ENCODE measurements at regions not wholly inside any gene's neighbourhood (a gene's known extent, or its start where the extent isn't known, plus 50 kb on each side); places are given as distances from the start of the nearest gene placed in this dataset.

GRCh38 chr14:76922584-76922983 lies 96.4 kb downstream of the LRRC74A start:
- no TSS peak for BruUV-seq (replicated peaks)
- H3K9me2 ChIP-seq (ENCODE audit: insufficient read depth) = no peaks in the 10 kb centered on the region
- no peak overlapping the region for H3K27ac ChIP-seq (ENCODE audit: low read depth, low read length)
- no peak overlapping the region for H3K4me3 ChIP-seq (replicated peaks in 1 of 2; ENCODE audit: low read depth in 1 of 2, low read length in 2 of 2)
- no peak overlapping the region for H3K4me2 ChIP-seq (ENCODE audit: low read length)
- TF ChIP-seq YY1 (IDR thresholded peaks at IDR 0.05; ENCODE audit: extremely low read depth, insufficient replicate concordance, low read depth, low read length) (no peak), POLR2A (IDR thresholded peaks at IDR 0.05; ENCODE audit: borderline replicate concordance, extremely low read depth, insufficient read depth, insufficient read length) (no peak), SIN3A (IDR thresholded peaks at IDR 0.05; ENCODE audit: low read depth) (no peak), EZH2 (IDR thresholded peaks at IDR 0.05) (no peak), POLR2AphosphoS5 (IDR thresholded peaks at IDR 0.05; ENCODE audit: low read depth, low read length) (no peak), CEBPB (IDR thresholded peaks at IDR 0.05; ENCODE audit: low read depth) (no peak), ZBTB33 (IDR thresholded peaks at IDR 0.05; ENCODE audit: extremely low read depth, insufficient replicate concordance, low read length) (no peak), SP1 (IDR thresholded peaks at IDR 0.05; ENCODE audit: low read depth) (no peak), SRF (IDR thresholded peaks at IDR 0.05; ENCODE audit: low read depth) (no peak), JUND (IDR thresholded peaks at IDR 0.05) (no peak), MAX (IDR thresholded peaks at IDR 0.05) (no peak), CBX3 (IDR thresholded peaks at IDR 0.05; ENCODE audit: low read depth) (no peak), RAD21 (IDR thresholded peaks at IDR 0.05; ENCODE audit: low read depth) (no peak)
- TF ChIP-seq, protein P1, sequence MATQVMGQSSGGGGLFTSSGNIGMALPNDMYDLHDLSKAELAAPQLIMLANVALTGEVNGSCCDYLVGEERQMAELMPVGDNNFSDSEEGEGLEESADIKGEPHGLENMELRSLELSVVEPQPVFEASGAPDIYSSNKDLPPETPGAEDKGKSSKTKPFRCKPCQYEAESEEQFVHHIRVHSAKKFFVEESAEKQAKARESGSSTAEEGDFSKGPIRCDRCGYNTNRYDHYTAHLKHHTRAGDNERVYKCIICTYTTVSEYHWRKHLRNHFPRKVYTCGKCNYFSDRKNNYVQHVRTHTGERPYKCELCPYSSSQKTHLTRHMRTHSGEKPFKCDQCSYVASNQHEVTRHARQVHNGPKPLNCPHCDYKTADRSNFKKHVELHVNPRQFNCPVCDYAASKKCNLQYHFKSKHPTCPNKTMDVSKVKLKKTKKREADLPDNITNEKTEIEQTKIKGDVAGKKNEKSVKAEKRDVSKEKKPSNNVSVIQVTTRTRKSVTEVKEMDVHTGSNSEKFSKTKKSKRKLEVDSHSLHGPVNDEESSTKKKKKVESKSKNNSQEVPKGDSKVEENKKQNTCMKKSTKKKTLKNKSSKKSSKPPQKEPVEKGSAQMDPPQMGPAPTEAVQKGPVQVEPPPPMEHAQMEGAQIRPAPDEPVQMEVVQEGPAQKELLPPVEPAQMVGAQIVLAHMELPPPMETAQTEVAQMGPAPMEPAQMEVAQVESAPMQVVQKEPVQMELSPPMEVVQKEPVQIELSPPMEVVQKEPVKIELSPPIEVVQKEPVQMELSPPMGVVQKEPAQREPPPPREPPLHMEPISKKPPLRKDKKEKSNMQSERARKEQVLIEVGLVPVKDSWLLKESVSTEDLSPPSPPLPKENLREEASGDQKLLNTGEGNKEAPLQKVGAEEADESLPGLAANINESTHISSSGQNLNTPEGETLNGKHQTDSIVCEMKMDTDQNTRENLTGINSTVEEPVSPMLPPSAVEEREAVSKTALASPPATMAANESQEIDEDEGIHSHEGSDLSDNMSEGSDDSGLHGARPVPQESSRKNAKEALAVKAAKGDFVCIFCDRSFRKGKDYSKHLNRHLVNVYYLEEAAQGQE (IDR thresholded peaks at IDR 0.05; ENCODE audit: low read depth) = no peak
- ChIA-PET RAD21 (ENCODE audit: low non-redundant PET in 1 of 2, low total read pairs in 2 of 2, uncharacterized antibody in 2 of 2, unreplicated experiment in 2 of 2) (no interaction called here), CTCF (interaction anchor here (1.2 kb wide), 1 partner anchor 10 kb away, joined by 3 read pairs; no protein-coding TSS in a partner anchor), POLR2A (interaction anchor here (1.0 kb wide), 1 partner anchor 31 kb away, joined by 4 read pairs; no protein-coding TSS in a partner anchor)
- DNase-seq (ENCODE audit: low read depth, low spot score) = no peak
- H3K4me1 ChIP-seq (ENCODE audit: control insufficient read depth in 1 of 2, insufficient read depth in 2 of 2, low read length in 2 of 2) = peaks cover 31 to 48% of the 10 kb centered on the region in 2 experiments
- no peaks in the 10 kb centered on the region for H3K9me3 ChIP-seq (ENCODE audit: control insufficient read depth in 1 of 2, insufficient read depth in 1 of 2, low read depth in 1 of 2, low read length in 2 of 2)
- intact Hi-C loops (cut with micrococcal nuclease) = no loop called here
- no peaks in the 10 kb centered on the region for H3K79me2 ChIP-seq (ENCODE audit: insufficient read depth, low read length)
- no peaks in the 10 kb centered on the region for H3K36me3 ChIP-seq (ENCODE audit: control insufficient read depth in 1 of 2, insufficient read depth in 2 of 2, low read length in 2 of 2)
- H3K9ac ChIP-seq (ENCODE audit: low read length) = no peak overlapping the region
- no peak overlapping the region for H2AFZ ChIP-seq (ENCODE audit: low read depth, low read length, poor library complexity, severe bottlenecking)
- ATAC-seq = no peak
- no peaks in the 10 kb centered on the region for H3K27me3 ChIP-seq (ENCODE audit: insufficient read depth, low read length)
- H4K20me1 ChIP-seq (ENCODE audit: insufficient read depth) = no peaks in the 10 kb centered on the region
